DOHH2 (cell line): ENCODE measurements at regions not wholly inside any gene's neighbourhood (a gene's known extent, or its start where the extent isn't known, plus 50 kb on each side); places are given as distances from the start of the nearest gene placed in this dataset.
"Not testable (repeated sequence)": the region's sequence is repeated elsewhere in the genome, so short reads cannot be mapped to it uniquely, and the experiment has no call there.

Experiments used
- H3F3A ChIP-seq: fragments of 200-600 bp; sonication (generic), shearing (Covaris generic); 2 replicates; pipeline ENCODE4 v1.6.0; 2016; ENCODE audit warnings: antibody characterized with exemption, mild to moderate bottlenecking; ENCODE audit not compliant: control insufficient read depth, insufficient read depth
- H3K27ac ChIP-seq: fragments of 200-600 bp; sonication (generic); 2 replicates; pipeline ENCODE4 v1.5.1; 2014; ENCODE audit warnings: low read depth, mild to moderate bottlenecking, low read length, moderate library complexity
- H3K27me3 ChIP-seq: fragments of 200-600 bp; sonication (generic); 2 replicates; pipeline ENCODE4 v1.6.1; 2014; ENCODE audit warnings: mild to moderate bottlenecking, low read length, mixed read lengths; ENCODE audit not compliant: control insufficient read depth
- H3K36me3 ChIP-seq: fragments of 200-600 bp; sonication (generic); 2 replicates; pipeline ENCODE4 v1.6.1; 2014; ENCODE audit warnings: mild to moderate bottlenecking, low read length, moderate library complexity, mixed read lengths; ENCODE audit not compliant: control insufficient read depth
- H3K4me1 ChIP-seq: fragments of 200-600 bp; sonication (generic); 2 replicates; pipeline ENCODE4 v1.6.1; 2014; ENCODE audit warnings: mild to moderate bottlenecking, low read length, mixed read lengths; ENCODE audit not compliant: control insufficient read depth
- H3K4me2 ChIP-seq: fragments of 200-600 bp; sonication (generic); 2 replicates; pipeline ENCODE4 v1.6.0; 2014; ENCODE audit warnings: mild to moderate bottlenecking, low read length, moderate library complexity
- H3K4me3 ChIP-seq: fragments of 200-600 bp; sonication (generic); 2 replicates; pipeline ENCODE4 v1.5.1; 2014; ENCODE audit warnings: mild to moderate bottlenecking, low read length, mixed read lengths
- H3K79me2 ChIP-seq: fragments of 200-600 bp; sonication (generic); 2 replicates; pipeline ENCODE4 v1.6.1; 2014; ENCODE audit warnings: mild to moderate bottlenecking, low read length, mixed read lengths; ENCODE audit not compliant: control insufficient read depth
- H3K9me2 ChIP-seq: fragments of 200-600 bp; sonication (generic); replicated peaks from 2 replicates; pipeline ENCODE4 v1.6.1; 2014; ENCODE audit warnings: mild to moderate bottlenecking, low read length, mixed read lengths; ENCODE audit not compliant: control insufficient read depth
- H3K9me3 ChIP-seq: fragments of 200-600 bp; sonication (generic); 2 replicates; pipeline ENCODE4 v1.6.1; 2014; ENCODE audit warnings: antibody characterized with exemption, low read length, mixed read lengths; ENCODE audit not compliant: control insufficient read depth, insufficient read depth
- H4K20me1 ChIP-seq: fragments of 200-600 bp; sonication (generic); 2 replicates; pipeline ENCODE4 v1.6.0; 2014; ENCODE audit warnings: low read depth, mild to moderate bottlenecking, antibody characterized with exemption, low read length, moderate library complexity; ENCODE audit not compliant: control insufficient read depth, insufficient read depth
- CTCF ChIP-seq: fragments of 200-600 bp; sonication (generic); IDR thresholded peaks from one replicate; pipeline ENCODE4 v1.5.1; 2014; ENCODE audit warnings: antibody characterized with exemption, mild to moderate bottlenecking, low read depth, low read length; ENCODE audit not compliant: poor library complexity, severe bottlenecking
- EZH2phosphoT487 ChIP-seq: fragments of 200-600 bp; sonication (generic); IDR thresholded peaks from 2 replicates; pipeline ENCODE4 v1.6.1; 2017; ENCODE audit warnings: borderline replicate concordance, mild to moderate bottlenecking, antibody characterized with exemption, low read length, moderate library complexity, mixed read lengths

- H3K4me1 ChIP-seq, result no peaks in the 10 kb centered on the region
- no peaks in the 10 kb centered on the region for H3K79me2 ChIP-seq
- H3K36me3 ChIP-seq, result no peaks in the 10 kb centered on the region
- H3F3A ChIP-seq, result no peaks in the 10 kb centered on the region
- no peaks in the 10 kb centered on the region for H3K9me2 ChIP-seq
- no peak for TF ChIP-seq EZH2phosphoT487
- no peak for TF ChIP-seq CTCF
- no peak overlapping the region for H3K27ac ChIP-seq
- H3K4me2 ChIP-seq, result no peak overlapping the region
- peaks cover 4% of the 10 kb centered on the region; the same call in 1 of the 2 replicates for H3K27me3 ChIP-seq
- H4K20me1 ChIP-seq, result no peaks in the 10 kb centered on the region
- peaks cover 13% of the 10 kb centered on the region; the same call in 1 of the 2 replicates for H3K9me3 ChIP-seq
- H3K4me3 ChIP-seq, result no peak overlapping the region
Observed at GRCh38 chr10:118927321-118927720, 102.2 kb upstream of the NANOS1 start.

- no peak overlapping the region for H3K4me3 ChIP-seq
- H3K4me1 ChIP-seq, result no peaks in the 10 kb centered on the region
- no peak overlapping the region for H3K4me2 ChIP-seq
- H3K79me2 ChIP-seq, result no peaks in the 10 kb centered on the region
- H3K9me3 ChIP-seq, result peaks cover 17% of the 10 kb centered on the region; the same call in 1 of the 2 replicates
- no peaks in the 10 kb centered on the region for H4K20me1 ChIP-seq
- peaks cover under 1% of the 10 kb centered on the region; the same call in 1 of the 2 replicates for H3K27me3 ChIP-seq
- no peak overlapping the region for H3K27ac ChIP-seq
- no peaks in the 10 kb centered on the region for H3K9me2 ChIP-seq
- TF ChIP-seq EZH2phosphoT487, result no peak
- TF ChIP-seq CTCF, result no peak
- no peaks in the 10 kb centered on the region for H3K36me3 ChIP-seq
- no peaks in the 10 kb centered on the region for H3F3A ChIP-seq
Observed at GRCh38 chr10:118930614-118931013, 98.9 kb upstream of the NANOS1 start.

GRCh38 chr10:118931436-118931835 lies 98.1 kb upstream of the NANOS1 start:
- Histone ChIP-seq H3K36me3 (no peaks in the 10 kb centered on the region), H3K9me3 (peaks cover 17% of the 10 kb centered on the region; the same call in 1 of the 2 replicates), H3K27ac (no peak overlapping the region), H3K79me2 (no peaks in the 10 kb centered on the region), H3K4me1 (no peaks in the 10 kb centered on the region), H3K27me3 (no peaks in the 10 kb centered on the region), H4K20me1 (no peaks in the 10 kb centered on the region), H3K4me3 (no peak overlapping the region), H3K9me2 (no peaks in the 10 kb centered on the region), H3K4me2 (no peak overlapping the region), H3F3A (no peaks in the 10 kb centered on the region)
- TF ChIP-seq EZH2phosphoT487, result no peak

GRCh38 chr10:118932154-118932553 lies 97.4 kb upstream of the NANOS1 start:
- not testable (repeated sequence) for H3K9me2 ChIP-seq, H3K79me2 ChIP-seq, H3K4me3 ChIP-seq, H3K4me2 ChIP-seq, H3K27me3 ChIP-seq, H3K36me3 ChIP-seq, H3F3A ChIP-seq, H4K20me1 ChIP-seq, H3K27ac ChIP-seq, H3K4me1 ChIP-seq
- H3K9me3 ChIP-seq, result peaks cover 17% of the 10 kb centered on the region; the same call in 1 of the 2 replicates
